Ovary (tissue), 7 donors: ENCODE measurements at regions not wholly inside any gene's neighbourhood (a gene's known extent, or its start where the extent isn't known, plus 50 kb on each side); places are given as distances from the start of the nearest gene placed in this dataset.

Experiments used
- DNase-seq, 5 donors: peaks; one replicate each; pipeline ENCODE4 v3.0.0-alpha.2; 2019 to 2020
- H3K27ac ChIP-seq, 2 donors: fragments of 200-600 bp; one replicate each; pipeline versions ENCODE4 v1.5.1 to v1.8.0; 2019 to 2022
- H3K27me3 ChIP-seq: fragments of 200-600 bp; one replicate; pipeline ENCODE4 v1.8.0; 2022
- H3K36me3 ChIP-seq: fragments of 200-600 bp; sonication (generic); one replicate; pipeline ENCODE4 v1.5.1; 2019
- H3K4me1 ChIP-seq: one replicate; pipeline ENCODE4 v1.8.1; 2013; ENCODE audit warnings: mild to moderate bottlenecking, moderate library complexity; ENCODE audit not compliant: insufficient read depth
- H3K4me3 ChIP-seq: fragments of 200-600 bp; sonication (generic); one replicate; pipeline ENCODE4 v1.5.1; 2017
- H3K9me3 ChIP-seq, 2 donors: fragments of 200-600 bp in 1 of 2; sonication (generic) in 1 of 2; one replicate each; pipeline versions ENCODE4 v1.5.1 to v1.8.1; 2013 to 2019; ENCODE audit warnings: mild to moderate bottlenecking in 1 of 2, moderate library complexity in 1 of 2
- CTCF ChIP-seq, 3 donors: fragments of 450-650 bp in 2 of 3; fragments of 200-600 bp in 1 of 3; IDR thresholded peaks; one replicate each; pipeline versions ENCODE4 v1.5.1 to v1.8.0; 2016 to 2022; ENCODE audit warnings: antibody characterized with exemption in 3 of 3, mild to moderate bottlenecking in 1 of 3
- EP300 ChIP-seq: sonication (generic); formaldehyde crosslinking; IDR thresholded peaks from one replicate; pipeline ENCODE4 v1.6.1; 2017; ENCODE audit warnings: antibody characterized with exemption
- POLR2A ChIP-seq: fragments of 450-650 bp; IDR thresholded peaks from one replicate; pipeline ENCODE4 v1.6.1; 2017; ENCODE audit warnings: antibody characterized with exemption, mild to moderate bottlenecking, moderate library complexity
- WGBS, 3 donors: extraction: QIAGEN DNeasy Blood & Tissue Kit in 1 of 3; methylation state at CpG; one replicate each; pipeline versions ENCODE4 v1.1.5 to v1.1.7; 2013 to 2017; 5-methylcytosine and 5-hydroxymethylcytosine counted together
- intact Hi-C, 4 donors: fragments of 100-400 bp; cut with DNase I; formaldehyde crosslinking; loops; one replicate each; pipeline versions ENCODE4 v1.11.0 to v1.15.1; 2022 to 2023
- donor health status: DM: no; HTN: no; CAD: no; lungs with moderate emphysema.
- donor health status: DM: no; HTN: no; CAD: no.
- donor health status: Bipolar disorder and iron deficiency.
- donor health status: DM: no; HTN: no; CAD: no.
- donor health status: DM: yes; HTN: yes; CAD: no.

- Histone ChIP-seq H3K4me3 (no peak overlapping the region), H3K27ac (no peak overlapping the region), H3K4me1 (no peaks in the 10 kb centered on the region), H3K36me3 (no peaks in the 10 kb centered on the region), H3K27me3 (no peaks in the 10 kb centered on the region), H3K9me3 (no peaks in the 10 kb centered on the region)
- TF ChIP-seq CTCF (IDR thresholded peaks at IDR 0.05) (no peak), EP300 (no peak), POLR2A (no peak)
- 36 to 44% (median 41%) methylated on average over 4 of the region's 4 CpGs for WGBS, 3 donors
- intact Hi-C loops, result no loop called here
- no peak for DNase-seq
Measured at GRCh38 chr13:103812558-103812957, 746.3 kb upstream of the SLC10A2 start.

GRCh38 chr13:103810026-103810425, 743.8 kb upstream of the SLC10A2 start:
- Histone ChIP-seq H3K27ac (no peak overlapping the region), H3K36me3 (no peaks in the 10 kb centered on the region), H3K4me3 (no peak overlapping the region), H3K27me3 (no peaks in the 10 kb centered on the region), H3K9me3 (no peaks in the 10 kb centered on the region), H3K4me1 (no peaks in the 10 kb centered on the region)
- WGBS, 3 donors, result 67 to 78% (median 71%) methylated on average over 3 of the region's 3 CpGs
- no peak for TF ChIP-seq EP300
- TF ChIP-seq CTCF (IDR thresholded peaks at IDR 0.05), result no peak
- TF ChIP-seq POLR2A, result no peak
- DNase-seq, result no peak
- intact Hi-C loops, result no loop called here

GRCh38 chr13:103805771-103806170, 739.6 kb upstream of the SLC10A2 start:
- no peak overlapping the region for H3K4me3 ChIP-seq
- H3K27me3 ChIP-seq, result no peaks in the 10 kb centered on the region
- intact Hi-C loops, result no loop called here
- H3K9me3 ChIP-seq, result no peaks in the 10 kb centered on the region
- no peaks in the 10 kb centered on the region for H3K36me3 ChIP-seq
- no peak overlapping the region for H3K27ac ChIP-seq
- WGBS, 3 donors, result 57 to 67% (median 58%) methylated on average over 4 of the region's 4 CpGs
- DNase-seq, result no peak
- H3K4me1 ChIP-seq, result no peaks in the 10 kb centered on the region
- no peak for TF ChIP-seq EP300
- TF ChIP-seq CTCF (IDR thresholded peaks at IDR 0.05), result no peak
- TF ChIP-seq POLR2A, result no peak

GRCh38 chr13:103803349-103803748, 737.1 kb upstream of the SLC10A2 start:
- Histone ChIP-seq H3K9me3 (no peaks in the 10 kb centered on the region), H3K4me3 (no peak overlapping the region), H3K4me1 (no peaks in the 10 kb centered on the region), H3K27me3 (no peaks in the 10 kb centered on the region), H3K27ac (no peak overlapping the region), H3K36me3 (no peaks in the 10 kb centered on the region)
- intact Hi-C loops, result no loop called here
- no peak for DNase-seq
- 17 to 27% (median 22%) methylated on average over 2 of the region's 2 CpGs for WGBS, 3 donors
- TF ChIP-seq CTCF (IDR thresholded peaks at IDR 0.05), result no peak
- TF ChIP-seq POLR2A, result no peak
- no peak for TF ChIP-seq EP300

- Histone ChIP-seq H3K27ac (no peak overlapping the region), H3K36me3 (no peaks in the 10 kb centered on the region), H3K4me1 (no peaks in the 10 kb centered on the region), H3K27me3 (no peaks in the 10 kb centered on the region), H3K9me3 (no peaks in the 10 kb centered on the region), H3K4me3 (no peak overlapping the region)
- intact Hi-C loops, result no loop called here
- 66 to 75% (median 68%) methylated on average over 5 of the region's 5 CpGs for WGBS, 3 donors
- DNase-seq, result no peak
- TF ChIP-seq POLR2A, result no peak
- no peak for TF ChIP-seq CTCF (IDR thresholded peaks at IDR 0.05)
- TF ChIP-seq EP300, result no peak
Measured at GRCh38 chr13:103799028-103799427, 732.8 kb upstream of the SLC10A2 start.
